PC-3 (cell line): ENCODE measurements at regions not wholly inside any gene's neighbourhood (a gene's known extent, or its start where the extent isn't known, plus 50 kb on each side); places are given as distances from the start of the nearest gene placed in this dataset.

Experiments
- ATAC-seq: fragments of 200-7000 bp; cut with Tn5 transposase; 2 replicates; pipeline ENCODE4 v1.9.1; 2020; ENCODE audit warnings: mild to moderate bottlenecking, moderate library complexity
- BruUV-seq: library from RNA; stranded (reverse); fragments of 400-500 nt; replicated peaks from 2 replicates; lab custom pipeline; 2021; lab: Mats Ljungman, UMichigan
- CTCF ChIA-PET: fragments of 300-600 bp; sonication (Branson Sonifier 250); formaldehyde crosslinking; loops from one replicate; lab custom pipeline; 2022; ENCODE audit warnings: antibody characterized with exemption; lab: Charles Lee
- POLR2A ChIA-PET: fragments of 300-600 bp; sonication (Branson Sonifier 250); formaldehyde crosslinking; loops from one replicate; lab custom pipeline; 2022; ENCODE audit warnings: antibody characterized with exemption; ENCODE audit not compliant: unreplicated experiment; lab: Charles Lee
- DNase-seq: peaks from one replicate; pipeline ENCODE4 v3.0.0-alpha.2; 2015
- H2AFZ ChIP-seq: fragments of 300-600 bp; sonication (generic); 2 replicates; pipeline ENCODE4 v1.6.0; 2016; ENCODE audit warnings: antibody characterized with exemption, low read length
- H3F3A ChIP-seq: fragments of 300-600 bp; sonication (generic); one replicate; pipeline ENCODE4 v1.6.0; 2017; ENCODE audit warnings: antibody characterized with exemption, low read length, control low read depth, mild to moderate bottlenecking; ENCODE audit not compliant: unreplicated experiment
- H3K27ac ChIP-seq: fragments of 300-600 bp; sonication (generic); 2 replicates; pipeline ENCODE4 v1.5.1; 2016; ENCODE audit warnings: mild to moderate bottlenecking, low read length
- H3K27me3 ChIP-seq: fragments of 300-600 bp; sonication (generic); 2 replicates; pipeline ENCODE4 v1.6.1; 2016; ENCODE audit warnings: low read length, mixed read lengths
- H3K36me3 ChIP-seq: fragments of 300-600 bp; sonication (generic); 2 replicates; pipeline ENCODE4 v1.6.1; 2016; ENCODE audit warnings: low read depth, mixed run types, low read length, mixed read lengths
- H3K4me1 ChIP-seq: fragments of 300-600 bp; sonication (generic); 2 replicates; pipeline ENCODE4 v1.5.1; 2016; ENCODE audit warnings: low read length; ENCODE audit not compliant: insufficient read depth
- H3K4me2 ChIP-seq: fragments of 300-600 bp; sonication (generic); 2 replicates; pipeline ENCODE4 v1.6.0; 2016; ENCODE audit warnings: low read length
- H3K4me3 ChIP-seq: fragments of 300-600 bp; sonication (generic); 2 replicates; pipeline ENCODE4 v1.5.1; 2016; ENCODE audit warnings: mild to moderate bottlenecking, low read length, mixed read lengths
- H3K79me2 ChIP-seq: fragments of 300-600 bp; sonication (generic); 2 replicates; pipeline ENCODE4 v1.6.1; 2017; ENCODE audit warnings: low read length, mixed read lengths
- H3K9ac ChIP-seq: fragments of 300-600 bp; sonication (generic); 2 replicates; pipeline ENCODE4 v1.6.0; 2016; ENCODE audit warnings: mild to moderate bottlenecking, low read length
- H3K9me2 ChIP-seq: fragments of 300-600 bp; sonication (generic); replicated peaks from 2 replicates; pipeline ENCODE4 v1.6.1; 2016; ENCODE audit warnings: mixed run types, low read length, mixed read lengths
- H3K9me3 ChIP-seq: fragments of 300-600 bp; sonication (generic); 2 replicates; pipeline ENCODE4 v1.6.1; 2016; ENCODE audit warnings: low read length, mixed read lengths
- H4K20me1 ChIP-seq: fragments of 300-600 bp; sonication (generic); 2 replicates; pipeline ENCODE4 v1.6.1; 2016; ENCODE audit warnings: low read length, mixed read lengths
- CTCF ChIP-seq: fragments of 300-600 bp; sonication (generic); conservative IDR thresholded peaks from 2 replicates; pipeline ENCODE4 v1.5.1; 2017; ENCODE audit warnings: antibody characterized with exemption, low read depth, mild to moderate bottlenecking, low read length
- EZH2 ChIP-seq: fragments of 300-600 bp; sonication (generic); IDR thresholded peaks from one replicate; pipeline ENCODE4 v1.6.1; 2017; ENCODE audit warnings: antibody characterized with exemption, mild to moderate bottlenecking, low read length; ENCODE audit not compliant: unreplicated experiment
- EZH2phosphoT487 ChIP-seq: fragments of 300-600 bp; sonication (generic); IDR thresholded peaks from 2 replicates; pipeline ENCODE4 v1.6.1; 2018; ENCODE audit warnings: mild to moderate bottlenecking, antibody characterized with exemption, low read length, borderline replicate concordance
- intact Hi-C: fragments of 100-400 bp; cut with micrococcal nuclease; formaldehyde crosslinking; loops from 2 replicates; pipeline ENCODE4 v1.9.0; 2023

GRCh38 chr7:42489299-42489698 lies 252.3 kb upstream of the GLI3 start:
- ATAC-seq, result no peak
- H3K9me2 ChIP-seq, result no peaks in the 10 kb centered on the region
- no peaks in the 10 kb centered on the region for H3K36me3 ChIP-seq
- peaks cover 5% of the 10 kb centered on the region; the same call in 1 of the 2 replicates for H3K4me1 ChIP-seq
- no peaks in the 10 kb centered on the region for H3K79me2 ChIP-seq
- H4K20me1 ChIP-seq, result no peaks in the 10 kb centered on the region
- H3K9me3 ChIP-seq, result no peaks in the 10 kb centered on the region
- no peak overlapping the region for H3K4me3 ChIP-seq
- no peak overlapping the region for H3K9ac ChIP-seq
- no peaks in the 10 kb centered on the region for H3K27me3 ChIP-seq
- no peak for DNase-seq
- H3K27ac ChIP-seq, result no peak overlapping the region
- ChIA-PET CTCF (no interaction called here), POLR2A (no interaction called here)
- H3K4me2 ChIP-seq, result no peak overlapping the region
- BruUV-seq, result no TSS peak
- intact Hi-C loops, result no loop called here
- H2AFZ ChIP-seq, result no peak overlapping the region
- TF ChIP-seq CTCF (no peak), EZH2phosphoT487 (no peak), EZH2 (no peak)
- H3F3A ChIP-seq, result no peaks in the 10 kb centered on the region

GRCh38 chr7:42485301-42485766 lies 248.3 kb upstream of the GLI3 start:
- TF ChIP-seq CTCF (no peak), EZH2 (no peak), EZH2phosphoT487 (no peak)
- Histone ChIP-seq H3K79me2 (no peaks in the 10 kb centered on the region), H3K9me3 (no peaks in the 10 kb centered on the region), H3K27me3 (no peaks in the 10 kb centered on the region), H2AFZ (no peak overlapping the region), H3K9me2 (no peaks in the 10 kb centered on the region), H3K9ac (no peak overlapping the region), H3K27ac (no peak overlapping the region), H3F3A (no peaks in the 10 kb centered on the region), H3K36me3 (no peaks in the 10 kb centered on the region), H3K4me2 (no peak overlapping the region), H3K4me1 (peaks cover 7% of the 10 kb centered on the region), H3K4me3 (no peak overlapping the region), H4K20me1 (no peaks in the 10 kb centered on the region)
- DNase-seq (no peak), ATAC-seq (no peak)
- intact Hi-C loops, result no loop called here
- POLR2A ChIA-PET, result no interaction called here
- BruUV-seq, result no TSS peak
- CTCF ChIA-PET, result no interaction called here

- Histone ChIP-seq H3K9me2 (no peaks in the 10 kb centered on the region), H3K79me2 (no peaks in the 10 kb centered on the region), H3K27me3 (no peaks in the 10 kb centered on the region), H3K4me2 (no peak overlapping the region), H3K4me3 (no peak overlapping the region), H3K9ac (no peak overlapping the region), H3K27ac (no peak overlapping the region), H4K20me1 (no peaks in the 10 kb centered on the region), H3F3A (peaks cover 4% of the 10 kb centered on the region), H3K36me3 (no peaks in the 10 kb centered on the region), H3K9me3 (no peaks in the 10 kb centered on the region), H3K4me1 (peaks cover 21% of the 10 kb centered on the region), H2AFZ (no peak overlapping the region)
- no TSS peak for BruUV-seq
- ChIA-PET POLR2A (no interaction called here), CTCF (no interaction called here)
- ATAC-seq, result no peak
- intact Hi-C loops, result no loop called here
- TF ChIP-seq EZH2phosphoT487 (no peak), EZH2 (no peak), CTCF (no peak)
- no peak for DNase-seq
These were observed 246.9 kb upstream of the GLI3 start for GRCh38 chr7:42483886-42484285.
